Stomach (tissue), 4 donors: ENCODE measurements at regions not wholly inside any gene's neighbourhood (a gene's known extent, or its start where the extent isn't known, plus 50 kb on each side); places are given as distances from the start of the nearest gene placed in this dataset.

Source experiments
- CTCF ChIP-seq, 7 experiments: fragments of 450-650 bp in 4 of 7; fragments of 200-600 bp in 3 of 7; sonication (generic) in 3 of 7; IDR thresholded peaks; one replicate each; pipeline ENCODE4 v1.5.1; 2016 to 2019; ENCODE audit warnings: antibody characterized with exemption in 7 of 7, control low read depth in 2 of 7, mild to moderate bottlenecking in 1 of 7
- POLR2AphosphoS5 ChIP-seq, 3 donors: sonication (generic); formaldehyde crosslinking; IDR thresholded peaks; one replicate each; pipeline ENCODE4 v1.6.1; 2016; ENCODE audit warnings: antibody characterized with exemption in 3 of 3

GRCh38 chr5:9841516-9842170 is 211.5 kb upstream of the TAS2R1 start:
- TF ChIP-seq CTCF (IDR thresholded peaks at IDR 0.05) (no peak), POLR2AphosphoS5 (IDR thresholded peaks at IDR 0.05) (no peak)
